H1 (cell line): ENCODE measurements at regions not wholly inside any gene's neighbourhood (a gene's known extent, or its start where the extent isn't known, plus 50 kb on each side); places are given as distances from the start of the nearest gene placed in this dataset.

Source experiments
- CTCF ChIA-PET: fragments of 300-600 bp; sonication (Branson Sonifier 250); formaldehyde crosslinking; loops from one replicate; lab custom pipeline; 2021; ENCODE audit not compliant: partially characterized antibody; lab: Charles Lee
- POLR2A ChIA-PET: fragments of 300-600 bp; sonication (Branson Sonifier 250); formaldehyde crosslinking; loops from one replicate; lab custom pipeline; 2021; ENCODE audit warnings: inconsistent platforms; ENCODE audit not compliant: partially characterized antibody; lab: Charles Lee
- DNase-seq, 2 experiments: peaks; one replicate each; pipeline versions ENCODE4 v3.0.0 to v3.0.0-alpha.2; 2010 to 2022; ENCODE audit warnings: low spot score in 2 of 2, low read depth in 1 of 2, mixed read lengths in 1 of 2
- FAIRE-seq: peaks from 2 replicates; lab custom pipeline; 2011; peaks lifted over from hg19 to GRCh38; lab: Jason Lieb, UNC
- H2AFZ ChIP-seq: 2 replicates; pipeline ENCODE4 v1.8.1; 2012; ENCODE audit warnings: low read length, inconsistent platforms
- H2AK5ac ChIP-seq: 2 replicates; pipeline ENCODE4 v1.6.1; 2013; ENCODE audit warnings: low read depth, low read length
- H2BK120ac ChIP-seq: replicated peaks from 2 replicates; pipeline ENCODE3; 2013; ENCODE audit warnings: low read depth, low read length, inconsistent platforms
- H2BK12ac ChIP-seq: 2 replicates; pipeline ENCODE4 v1.6.1; 2013; ENCODE audit warnings: low read depth, low read length
- H2BK15ac ChIP-seq: 2 replicates; pipeline ENCODE4 v1.6.1; 2013; ENCODE audit warnings: low read length
- H2BK20ac ChIP-seq: 2 replicates; pipeline ENCODE4 v1.6.1; 2013; ENCODE audit warnings: low read length
- H2BK5ac ChIP-seq: 2 replicates; pipeline ENCODE4 v1.6.1; 2013; ENCODE audit warnings: low read depth, low read length
- H3K14ac ChIP-seq: 2 replicates; pipeline ENCODE4 v1.6.1; 2013; ENCODE audit warnings: inconsistent platforms; ENCODE audit not compliant: insufficient read length
- H3K18ac ChIP-seq: 2 replicates; pipeline ENCODE4 v1.6.1; 2013; ENCODE audit warnings: low read length; ENCODE audit errors: extremely low read depth
- H3K23ac ChIP-seq: 2 replicates; pipeline ENCODE4 v1.6.1; 2013; ENCODE audit warnings: inconsistent platforms; ENCODE audit not compliant: insufficient read length
- H3K23me2 ChIP-seq: 2 replicates; pipeline ENCODE4 v1.6.1; 2013; ENCODE audit warnings: low read depth, low read length
- H3K27ac ChIP-seq: 2 replicates; pipeline ENCODE4 v1.6.1; 2011; ENCODE audit warnings: low read depth, low read length, inconsistent platforms
- H3K27me3 ChIP-seq, 4 experiments: replicated peaks in 1 of 4; 1 replicate in 1 of 4; 2 replicates in 3 of 4; pipeline versions ENCODE4 v1.6.1 to v1.8.1; 2011 to 2013; ENCODE audit warnings: low read length in 3 of 4, mild to moderate bottlenecking in 3 of 4, inconsistent platforms in 2 of 4, mixed read lengths in 2 of 4, moderate library complexity in 1 of 4; ENCODE audit not compliant: control insufficient read depth in 3 of 4, insufficient read depth in 3 of 4; ENCODE audit errors: extremely low read depth in 1 of 4
- H3K36me3 ChIP-seq, 4 experiments: 2 replicates each; pipeline versions ENCODE4 v1.6.1 to v1.8.1; 2011 to 2013; ENCODE audit warnings: mild to moderate bottlenecking in 4 of 4, low read length in 3 of 4, moderate library complexity in 2 of 4, control low read depth in 1 of 4, inconsistent platforms in 1 of 4; ENCODE audit not compliant: insufficient read depth in 4 of 4, control insufficient read depth in 2 of 4
- H3K4ac ChIP-seq: replicated peaks from 2 replicates; pipeline ENCODE3; 2013; ENCODE audit warnings: low read length, low read depth, mixed read lengths, inconsistent platforms; ENCODE audit not compliant: insufficient read length
- H3K4me1 ChIP-seq, 4 experiments: replicated peaks in 1 of 4; 1 replicate in 1 of 4; 2 replicates in 3 of 4; pipeline versions ENCODE4 v1.6.1 to v1.8.1; 2011 to 2013; ENCODE audit warnings: low read length in 3 of 4, inconsistent platforms in 2 of 4, mixed read lengths in 1 of 4; ENCODE audit not compliant: insufficient read depth in 4 of 4, control insufficient read depth in 3 of 4
- H3K4me2 ChIP-seq, 2 experiments: 2 replicates each; pipeline versions ENCODE4 v1.6.1 to v1.8.1; 2011 to 2013; ENCODE audit warnings: low read depth in 2 of 2, low read length in 2 of 2, control low read depth in 1 of 2, inconsistent platforms in 1 of 2, mild to moderate bottlenecking in 1 of 2; ENCODE audit not compliant: insufficient read depth in 1 of 2
- H3K4me3 ChIP-seq, 4 experiments: fragments of 200-600, 300-600 bp in 1 of 4; sonication (generic), shearing (Covaris generic), sonication (Bioruptor Twin) in 1 of 4; 2 replicates each; pipeline versions ENCODE4 v1.5.1 to v1.8.1; 2011 to 2016; ENCODE audit warnings: low read length in 4 of 4, low read depth in 3 of 4, control low read depth in 2 of 4, inconsistent platforms in 2 of 4, mild to moderate bottlenecking in 2 of 4, mixed read lengths in 1 of 4, moderate library complexity in 1 of 4; ENCODE audit not compliant: insufficient read depth in 2 of 4; ENCODE audit errors: extremely low read depth in 1 of 4
- H3K56ac ChIP-seq: replicated peaks from 2 replicates; pipeline ENCODE3; 2013; ENCODE audit warnings: low read depth, mild to moderate bottlenecking, mixed read lengths, low read length, inconsistent platforms; ENCODE audit not compliant: insufficient read length
- H3K79me1 ChIP-seq: 2 replicates; pipeline ENCODE4 v1.6.1; 2013; ENCODE audit warnings: low read depth, low read length, control low read depth
- H3K79me2 ChIP-seq, 2 experiments: 2 replicates each; pipeline versions ENCODE4 v1.6.1 to v1.8.1; 2012 to 2013; ENCODE audit warnings: low read length in 2 of 2, mild to moderate bottlenecking in 2 of 2, inconsistent platforms in 1 of 2; ENCODE audit not compliant: insufficient read depth in 2 of 2, control insufficient read depth in 1 of 2
- H3K9ac ChIP-seq, 4 experiments: replicated peaks in 1 of 4; 1 replicate in 1 of 4; 2 replicates in 3 of 4; pipeline versions ENCODE4 v1.6.1 to v1.8.1; 2011 to 2013; ENCODE audit warnings: low read depth in 3 of 4, low read length in 3 of 4, control low read depth in 2 of 4, mild to moderate bottlenecking in 2 of 4, moderate library complexity in 2 of 4, inconsistent platforms in 1 of 4; ENCODE audit errors: extremely low read depth in 1 of 4
- H3K9me3 ChIP-seq, 2 experiments: 2 replicates each; pipeline versions ENCODE4 v1.6.1 to v1.8.1; 2012 to 2013; ENCODE audit warnings: mild to moderate bottlenecking in 2 of 2, moderate library complexity in 2 of 2, control low read depth in 1 of 2, inconsistent platforms in 1 of 2, low read depth in 1 of 2, low read length in 1 of 2, mixed read lengths in 1 of 2; ENCODE audit not compliant: insufficient read depth in 2 of 2
- H4K20me1 ChIP-seq, 2 experiments: replicated peaks in 1 of 2; 2 replicates each; pipeline versions ENCODE3 to v1.8.1; 2011 to 2013; ENCODE audit warnings: inconsistent platforms in 2 of 2, low read length in 2 of 2, mild to moderate bottlenecking in 1 of 2; ENCODE audit not compliant: insufficient read depth in 2 of 2, control insufficient read depth in 1 of 2
- H4K5ac ChIP-seq: 2 replicates; pipeline ENCODE4 v1.6.1; 2013; ENCODE audit warnings: low read length, low read depth, mixed read lengths, inconsistent platforms; ENCODE audit not compliant: insufficient read length
- H4K8ac ChIP-seq: 2 replicates; pipeline ENCODE4 v1.8.0; 2013; ENCODE audit warnings: mild to moderate bottlenecking, moderate library complexity, low read length, inconsistent platforms; ENCODE audit not compliant: insufficient read depth; ENCODE audit errors: extremely low read depth
- H4K91ac ChIP-seq: replicated peaks from 2 replicates; pipeline ENCODE3; 2013; ENCODE audit warnings: low read length, mixed read lengths, inconsistent platforms; ENCODE audit not compliant: insufficient read length
- EP300 ChIP-seq, 2 experiments: IDR thresholded peaks; 1 replicate in 1 of 2; 2 replicates in 1 of 2; pipeline ENCODE4 v1.6.1; 2011 to 2012; ENCODE audit warnings: low read depth in 2 of 2, low read length in 2 of 2, mild to moderate bottlenecking in 2 of 2, borderline replicate concordance in 1 of 2, inconsistent platforms in 1 of 2, moderate library complexity in 1 of 2
- WGBS, 2 experiments: shearing (Covaris generic) in 1 of 2; methylation state at CpG; one replicate each; pipeline versions ENCODE4 v1.1.6 to v1.1.7; 2013 to 2015; ENCODE audit warnings: low lambda C conversion rate in 2 of 2, mixed read lengths in 2 of 2, inconsistent platforms in 1 of 2, low coverage in 1 of 2, missing lambda C conversion rate in 1 of 2; ENCODE audit not compliant: insufficient replicate concordance in 2 of 2, insufficient coverage in 1 of 2, insufficient read length in 1 of 2; ENCODE audit errors: extremely low coverage in 1 of 2, missing lambda C conversion rate in 1 of 2; 5-methylcytosine and 5-hydroxymethylcytosine counted together

- Histone ChIP-seq H2AFZ (no peak overlapping the region), H4K5ac (no peak overlapping the region), H2BK12ac (no peak overlapping the region), H3K79me2 (no peaks in the 10 kb centered on the region), H3K9me3 (no peaks in the 10 kb centered on the region), H4K91ac (no peak overlapping the region), H3K79me1 (no peaks in the 10 kb centered on the region), H3K9ac (no peak overlapping the region), H3K18ac (no peak overlapping the region), H2BK15ac (no peak overlapping the region), H3K4ac (no peak overlapping the region), H2BK5ac (no peak overlapping the region), H2BK20ac (no peak overlapping the region), H3K4me2 (no peak overlapping the region), H3K4me3 (no peak overlapping the region), H3K4me1 (no peaks in the 10 kb centered on the region), H3K56ac (no peak overlapping the region), H2BK120ac (no peak overlapping the region), H3K36me3 (no peaks in the 10 kb centered on the region), H3K23ac (no peak overlapping the region), H3K23me2 (no peaks in the 10 kb centered on the region), H4K20me1 (no peaks in the 10 kb centered on the region), H3K27ac (no peak overlapping the region), H2AK5ac (no peak overlapping the region), H4K8ac (no peak overlapping the region), H3K27me3 (no peaks in the 10 kb centered on the region), H3K14ac (no peak overlapping the region)
- POLR2A ChIA-PET, result no interaction called here
- DNase-seq, result no peak
- 81% methylated on average over 4 of the region's 4 CpGs; no CpG with 5 or more reads in 1 of the 2 experiments for WGBS, 2 experiments
- CTCF ChIA-PET, result interaction anchor here (0.6 kb wide), 1 partner anchor 409 kb away, joined by 3 read pairs; no protein-coding TSS in a partner anchor
- FAIRE-seq, result no peak
- no peak for TF ChIP-seq EP300 (IDR thresholded peaks at IDR 0.05; ENCODE audit: borderline replicate concordance in 1 of 2, low read depth in 2 of 2, low read length in 2 of 2)
Observed at GRCh38 chr1:191561276-191561675, 597.0 kb upstream of the RGS18 start.
